ENCODE measurements at regions not wholly inside any gene's neighbourhood (a gene's known extent, or its start where the extent isn't known, plus 50 kb on each side); places are given as distances from the start of the nearest gene placed in this dataset.

GRCh38 chr17:13200671-13201070 is 182.8 kb upstream of the ELAC2 start:
- no peak overlapping the region for H3K4me3 ChIP-seq (IDR thresholded peaks at IDR 0.05; ENCODE audit: insufficient read depth, low read depth, low read length)
- no peak overlapping the region for H3K27ac ChIP-seq
- H3K9ac ChIP-seq, result no peak overlapping the region
- H3K36me3 ChIP-seq (ENCODE audit: insufficient read depth), result no peaks in the 10 kb centered on the region
- no peak for TF ChIP-seq CTCF (conservative IDR thresholded peaks at IDR 0.05; ENCODE audit: low read depth, low read length)
- no peaks in the 10 kb centered on the region for H3K4me1 ChIP-seq (ENCODE audit: low read depth, poor library complexity, severe bottlenecking)
- no peaks in the 10 kb centered on the region for H3K27me3 ChIP-seq (ENCODE audit: insufficient read depth, low read depth)
- no peaks in the 10 kb centered on the region for H3K79me2 ChIP-seq (ENCODE audit: insufficient read depth, low read depth)
- no peaks in the 10 kb centered on the region for H4K20me1 ChIP-seq (ENCODE audit: insufficient read depth)
- no peak overlapping the region for H2AFZ ChIP-seq (ENCODE audit: low read depth)
- H3K4me2 ChIP-seq, result no peak overlapping the region

GRCh38 chr17:13199425-13199824 is 181.6 kb upstream of the ELAC2 start:
- H3K27ac ChIP-seq, result no peak overlapping the region
- H3K4me3 ChIP-seq (IDR thresholded peaks at IDR 0.05; ENCODE audit: insufficient read depth, low read depth, low read length), result no peak overlapping the region
- H3K9ac ChIP-seq, result no peak overlapping the region
- H2AFZ ChIP-seq (ENCODE audit: low read depth), result no peak overlapping the region
- H3K27me3 ChIP-seq (ENCODE audit: insufficient read depth, low read depth), result no peaks in the 10 kb centered on the region
- H3K4me1 ChIP-seq (ENCODE audit: low read depth, poor library complexity, severe bottlenecking), result no peaks in the 10 kb centered on the region
- H3K4me2 ChIP-seq, result no peak overlapping the region
- no peaks in the 10 kb centered on the region for H3K79me2 ChIP-seq (ENCODE audit: insufficient read depth, low read depth)
- H4K20me1 ChIP-seq (ENCODE audit: insufficient read depth), result no peaks in the 10 kb centered on the region
- H3K36me3 ChIP-seq (ENCODE audit: insufficient read depth), result no peaks in the 10 kb centered on the region
- TF ChIP-seq CTCF (conservative IDR thresholded peaks at IDR 0.05; ENCODE audit: low read depth, low read length), result no peak

- Histone ChIP-seq H3K4me2 (no peak overlapping the region), H3K27me3 (ENCODE audit: insufficient read depth, low read depth) (no peaks in the 10 kb centered on the region), H2AFZ (ENCODE audit: low read depth) (no peak overlapping the region)
These were observed 179.8 kb upstream of the ELAC2 start for GRCh38 chr17:13197586-13197985.

GRCh38 chr17:13194887-13195286 is 177.1 kb upstream of the ELAC2 start:
- Histone ChIP-seq H3K27ac (no peak overlapping the region), H3K36me3 (ENCODE audit: insufficient read depth) (no peaks in the 10 kb centered on the region), H3K79me2 (ENCODE audit: insufficient read depth, low read depth) (no peaks in the 10 kb centered on the region), H3K4me2 (no peak overlapping the region), H3K4me3 (IDR thresholded peaks at IDR 0.05; ENCODE audit: insufficient read depth, low read depth, low read length) (no peak overlapping the region), H2AFZ (ENCODE audit: low read depth) (no peak overlapping the region), H3K27me3 (ENCODE audit: insufficient read depth, low read depth) (no peaks in the 10 kb centered on the region), H4K20me1 (ENCODE audit: insufficient read depth) (no peaks in the 10 kb centered on the region), H3K4me1 (ENCODE audit: low read depth, poor library complexity, severe bottlenecking) (no peaks in the 10 kb centered on the region), H3K9ac (no peak overlapping the region)
- TF ChIP-seq CTCF (conservative IDR thresholded peaks at IDR 0.05; ENCODE audit: low read depth, low read length), result no peak

More at GRCh38 chr17:13197586-13197985, 179.8 kb upstream of the ELAC2 start:
- no peak for TF ChIP-seq CTCF (conservative IDR thresholded peaks at IDR 0.05; ENCODE audit: low read depth, low read length)
- Histone ChIP-seq H4K20me1 (ENCODE audit: insufficient read depth) (no peaks in the 10 kb centered on the region), H3K36me3 (ENCODE audit: insufficient read depth) (no peaks in the 10 kb centered on the region), H3K4me1 (ENCODE audit: low read depth, poor library complexity, severe bottlenecking) (no peaks in the 10 kb centered on the region), H3K79me2 (ENCODE audit: insufficient read depth, low read depth) (no peaks in the 10 kb centered on the region), H3K4me3 (IDR thresholded peaks at IDR 0.05; ENCODE audit: insufficient read depth, low read depth, low read length) (no peak overlapping the region), H3K27ac (no peak overlapping the region), H3K9ac (no peak overlapping the region)
